Common myeloid progenitor, CD34-positive (primary cell): ENCODE measurements at regions not wholly inside any gene's neighbourhood (a gene's known extent, or its start where the extent isn't known, plus 50 kb on each side); places are given as distances from the start of the nearest gene placed in this dataset.

ENCODE experiments used
- CTCF ChIA-PET: fragments of 350-600 bp; sonication (Branson Sonifier 250); formaldehyde crosslinking; loops from one replicate; lab custom pipeline; 2021; ENCODE audit warnings: antibody characterized with exemption; lab: Charles Lee
- POLR2A ChIA-PET: fragments of 350-600 bp; sonication (Branson Sonifier 250); formaldehyde crosslinking; loops from one replicate; lab custom pipeline; 2021; ENCODE audit warnings: antibody characterized with exemption; lab: Charles Lee
- DNase-seq, 3 donors: peaks; one replicate each; pipeline versions ENCODE4 v3.0.0 to v3.0.0-alpha.2; 2013
- H3K27ac ChIP-seq, 2 experiments: 1 replicate in 1 of 2; 2 replicates in 1 of 2; pipeline ENCODE4 v1.7.0; 2013; ENCODE audit warnings: inconsistent platforms in 2 of 2, low read length in 2 of 2, mild to moderate bottlenecking in 2 of 2, low read depth in 1 of 2, moderate library complexity in 1 of 2; ENCODE audit not compliant: severe bottlenecking in 2 of 2, insufficient read depth in 1 of 2, poor library complexity in 1 of 2
- H3K27me3 ChIP-seq, 5 experiments: replicated peaks in 2 of 5; 1 replicate in 3 of 5; 2 replicates in 2 of 5; pipeline versions ENCODE4 v1.6.1 to v1.7.0; 2013; ENCODE audit warnings: low read length in 4 of 5, mild to moderate bottlenecking in 2 of 5, moderate library complexity in 2 of 5, inconsistent platforms in 1 of 5; ENCODE audit not compliant: insufficient read depth in 5 of 5, control insufficient read depth in 4 of 5
- H3K36me3 ChIP-seq, 4 experiments: 1 replicate in 2 of 4; 2 replicates in 2 of 4; pipeline versions ENCODE4 v1.6.1 to v1.7.0; 2013; ENCODE audit warnings: low read length in 3 of 4, control low read depth in 1 of 4, mild to moderate bottlenecking in 1 of 4; ENCODE audit not compliant: control insufficient read depth in 4 of 4, insufficient read depth in 4 of 4
- H3K4me1 ChIP-seq, 4 experiments: 1 replicate in 3 of 4; 2 replicates in 1 of 4; pipeline versions ENCODE4 v1.6.1 to v1.7.1; 2013; ENCODE audit warnings: low read length in 3 of 4, mild to moderate bottlenecking in 3 of 4, control low read depth in 1 of 4, inconsistent platforms in 1 of 4, moderate library complexity in 1 of 4; ENCODE audit not compliant: control insufficient read depth in 4 of 4, insufficient read depth in 4 of 4; ENCODE audit errors: control extremely low read depth in 1 of 4
- H3K4me3 ChIP-seq, 7 experiments: 1 replicate in 4 of 7; 2 replicates in 3 of 7; pipeline versions ENCODE4 v1.5.1 to v1.7.0; 2013; ENCODE audit warnings: mild to moderate bottlenecking in 7 of 7, low read length in 6 of 7, moderate library complexity in 6 of 7, inconsistent platforms in 2 of 7, low read depth in 2 of 7, control low read depth in 1 of 7; ENCODE audit not compliant: insufficient read depth in 4 of 7, control insufficient read depth in 1 of 7; ENCODE audit errors: extremely low read depth in 1 of 7
- H3K9me3 ChIP-seq, 5 experiments: 1 replicate in 4 of 5; 2 replicates in 1 of 5; pipeline versions ENCODE4 v1.6.1 to v1.7.1; 2013; ENCODE audit warnings: low read length in 4 of 5, mild to moderate bottlenecking in 2 of 5, inconsistent platforms in 1 of 5, low read depth in 1 of 5, moderate library complexity in 1 of 5; ENCODE audit not compliant: control insufficient read depth in 4 of 5, insufficient read depth in 2 of 5; ENCODE audit errors: control extremely low read depth in 1 of 5
- WGBS: methylation state at CpG from one replicate; pipeline ENCODE4 v1.1.5; 2013; ENCODE audit not compliant: insufficient coverage; 5-methylcytosine and 5-hydroxymethylcytosine counted together

DNA sequence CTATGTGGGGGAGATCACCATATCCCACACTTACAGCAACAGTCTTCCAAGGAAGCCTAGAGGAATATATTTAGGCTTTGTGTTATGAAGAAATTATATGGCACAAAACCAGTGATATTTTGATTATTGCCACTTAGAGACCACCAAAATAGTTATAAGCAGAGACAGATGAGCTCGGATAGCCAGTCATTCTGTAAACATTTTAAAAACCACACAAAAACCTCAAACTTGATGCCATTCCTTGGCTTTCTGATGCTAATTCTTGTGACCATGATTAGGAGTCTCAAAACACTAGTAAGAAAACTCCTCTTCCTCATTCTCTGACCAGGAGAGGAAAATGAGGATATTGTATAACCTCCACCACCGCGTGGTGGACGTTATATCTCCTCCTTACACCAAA lies 496.4 kb downstream of the FOXO1 start:
- Histone ChIP-seq H3K27ac (no peak overlapping the region), H3K4me1 (peaks cover 0 to 7% (median 1%) of the 10 kb centered on the region in 4 experiments), H3K4me3 (no peak overlapping the region), H3K36me3 (no peaks in the 10 kb centered on the region), H3K27me3 (peaks cover 0 to 3% (median 0%) of the 10 kb centered on the region in 5 experiments), H3K9me3 (no peaks in the 10 kb centered on the region)
- ChIA-PET CTCF (interaction anchor here (1.3 kb wide), 1 partner anchor 13 kb away, joined by 3 read pairs; no protein-coding TSS in a partner anchor), POLR2A (no interaction called here)
- no peak for DNase-seq
- 100% methylated on average over 1 of the region's 4 CpGs for WGBS

GRCh38 chr13:40170982-40171381 lies 495.5 kb downstream of the FOXO1 start:
- Histone ChIP-seq H3K27me3 (peaks cover 0 to 3% (median 0%) of the 10 kb centered on the region in 5 experiments), H3K27ac (no peak overlapping the region), H3K4me1 (peaks cover 0 to 4% (median 1%) of the 10 kb centered on the region in 4 experiments), H3K4me3 (no peak overlapping the region), H3K9me3 (no peaks in the 10 kb centered on the region), H3K36me3 (no peaks in the 10 kb centered on the region)
- no peak for DNase-seq
- CTCF ChIA-PET, result no interaction called here
- 100% methylated on average over 2 of the region's 3 CpGs for WGBS
- POLR2A ChIA-PET, result interaction anchor here (0.6 kb wide), 1 partner anchor 13 kb away, joined by 5 read pairs; no protein-coding TSS in a partner anchor

DNA sequence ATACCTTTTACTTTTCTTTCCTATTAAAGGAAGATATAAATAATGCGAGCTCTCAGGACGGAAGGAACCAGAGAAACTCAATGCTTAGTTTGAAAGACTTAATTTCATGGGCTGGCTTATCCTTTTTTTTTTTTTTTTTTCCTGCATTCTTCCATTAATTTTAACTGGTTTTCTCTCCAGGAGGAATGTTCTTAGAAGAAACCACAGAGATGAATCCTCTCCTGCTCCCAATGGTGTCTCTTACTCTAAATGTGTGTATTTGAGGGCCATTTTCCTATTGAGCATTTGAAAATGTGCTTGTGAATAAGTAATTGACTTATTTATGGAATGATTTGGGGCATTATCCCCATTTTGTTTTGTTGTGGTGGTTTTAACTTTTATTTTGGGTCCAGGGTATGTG lies 494.9 kb downstream of the FOXO1 start:
- Histone ChIP-seq H3K36me3 (no peaks in the 10 kb centered on the region), H3K4me3 (peak overlapping the region in 1 of 7 experiments; percentile 61), H3K9me3 (no peaks in the 10 kb centered on the region), H3K4me1 (peaks cover 0 to 4% (median 1%) of the 10 kb centered on the region in 4 experiments), H3K27ac (no peak overlapping the region), H3K27me3 (peaks cover 0 to 3% (median 0%) of the 10 kb centered on the region in 5 experiments)
- POLR2A ChIA-PET, result interaction anchor here (0.6 kb wide), 1 partner anchor 12 kb away, joined by 5 read pairs; no protein-coding TSS in a partner anchor
- CTCF ChIA-PET, result no interaction called here
- WGBS, result no CpG with 5 or more reads among the region's 2 CpGs
- DNase-seq, result no peak

DNA sequence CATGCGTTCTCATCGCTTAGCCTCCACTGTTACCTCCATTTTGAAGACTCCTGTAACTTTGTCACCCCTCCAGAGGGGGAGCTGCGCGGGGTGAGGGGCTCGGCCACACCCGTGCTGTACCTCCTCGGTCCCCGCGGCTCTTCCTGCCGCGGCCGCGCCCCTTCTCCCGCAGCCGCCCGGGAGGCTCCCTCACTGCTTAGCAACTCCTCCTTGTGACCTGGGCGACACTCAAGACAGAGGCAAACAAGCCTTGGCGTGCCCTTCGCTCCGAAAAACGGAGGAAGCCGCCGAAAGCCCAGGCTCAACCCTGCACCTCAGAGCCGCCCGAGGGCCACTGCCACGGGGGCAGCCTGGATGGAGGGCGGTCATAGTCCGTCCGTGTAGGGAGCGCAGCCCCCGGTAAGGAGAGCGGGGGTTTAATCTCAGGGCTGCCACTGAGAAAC lies 494.3 kb downstream of the FOXO1 start:
- peak overlapping the region in 4 of 7 experiments; percentile 15 to 61 (median 43) for H3K4me3 ChIP-seq
- 26% methylated on average over 32 of the region's 32 CpGs for WGBS
- CTCF ChIA-PET, result no interaction called here
- POLR2A ChIA-PET, result no interaction called here
- no peaks in the 10 kb centered on the region for H3K36me3 ChIP-seq
- peak; percentile 9 to 34 (median 27) for DNase-seq
- no peaks in the 10 kb centered on the region for H3K9me3 ChIP-seq
- H3K27me3 ChIP-seq, result peaks cover 0 to 3% (median 0%) of the 10 kb centered on the region in 5 experiments
- H3K27ac ChIP-seq, result no peak overlapping the region
- peaks cover 0 to 4% (median 1%) of the 10 kb centered on the region in 4 experiments for H3K4me1 ChIP-seq

DNA sequence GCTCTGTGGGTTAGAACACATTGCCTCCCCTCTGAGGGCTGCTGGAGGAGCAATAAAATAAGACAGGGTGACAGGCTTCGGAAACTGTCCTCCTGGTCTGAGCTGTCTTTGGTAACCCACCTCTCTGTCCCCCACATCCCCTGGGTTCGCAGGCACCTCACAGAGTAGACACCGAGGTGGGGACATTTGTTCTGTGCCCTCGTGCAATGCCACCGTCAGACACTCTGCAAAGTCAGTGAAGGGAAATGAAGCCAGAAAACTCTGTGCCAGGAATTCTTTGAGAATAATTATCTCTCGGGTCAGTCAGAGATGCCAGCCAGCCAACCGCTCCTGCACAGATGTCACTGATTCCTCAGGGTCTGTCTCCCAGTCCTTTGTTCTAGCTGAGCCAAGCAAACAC lies 493.6 kb downstream of the FOXO1 start:
- Histone ChIP-seq H3K4me1 (peaks cover 0 to 4% (median 1%) of the 10 kb centered on the region in 4 experiments), H3K36me3 (no peaks in the 10 kb centered on the region), H3K9me3 (no peaks in the 10 kb centered on the region), H3K4me3 (no peak overlapping the region), H3K27ac (no peak overlapping the region), H3K27me3 (peaks cover 0 to 3% (median 0%) of the 10 kb centered on the region in 5 experiments)
- DNase-seq, result no peak
- ChIA-PET POLR2A (no interaction called here), CTCF (interaction anchor here (1.3 kb wide), 1 partner anchor 203 kb away, joined by 3 read pairs; no protein-coding TSS in a partner anchor)
- WGBS, result 97% methylated on average over 7 of the region's 7 CpGs

DNA sequence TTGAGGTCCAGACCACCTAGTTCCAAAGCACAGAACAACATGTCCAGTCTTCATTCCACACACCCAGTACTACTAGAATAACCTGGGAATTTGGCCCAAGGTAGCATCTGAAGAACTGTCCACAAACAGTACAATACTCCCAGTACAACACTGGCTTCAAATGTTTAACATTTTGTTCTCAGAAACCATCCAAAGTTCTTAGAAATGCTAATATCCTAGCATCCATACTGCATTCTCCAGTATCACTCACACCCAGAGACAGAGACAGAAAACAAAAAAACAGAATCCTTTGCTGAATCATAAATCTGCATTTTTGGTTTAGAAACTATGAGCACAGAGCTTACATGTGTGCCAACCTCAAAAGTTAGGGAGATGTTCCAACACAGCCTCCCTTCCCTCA lies 490.8 kb downstream of the FOXO1 start:
- H3K36me3 ChIP-seq, result no peaks in the 10 kb centered on the region
- H3K9me3 ChIP-seq, result no peaks in the 10 kb centered on the region
- no peak for DNase-seq
- ChIA-PET CTCF (interaction anchor here (1.2 to 1.8 kb wide), 3 partner anchors 8 to 18 kb away, joined by 3 to 7 read pairs (median 3); no protein-coding TSS in a partner anchor), POLR2A (no interaction called here)
- peaks cover 0 to 4% (median 1%) of the 10 kb centered on the region in 4 experiments for H3K4me1 ChIP-seq
- H3K4me3 ChIP-seq, result no peak overlapping the region
- H3K27me3 ChIP-seq, result peaks cover 0 to 3% (median 0%) of the 10 kb centered on the region in 5 experiments
- H3K27ac ChIP-seq, result no peak overlapping the region

GRCh38 chr13:40176242-40176641 lies 490.2 kb downstream of the FOXO1 start:
- Histone ChIP-seq H3K27ac (no peak overlapping the region), H3K36me3 (no peaks in the 10 kb centered on the region), H3K27me3 (peaks cover 0 to 3% (median 0%) of the 10 kb centered on the region in 5 experiments), H3K9me3 (no peaks in the 10 kb centered on the region), H3K4me3 (no peak overlapping the region), H3K4me1 (peaks cover 0 to 4% (median 1%) of the 10 kb centered on the region in 4 experiments)
- no peak for DNase-seq
- POLR2A ChIA-PET, result no interaction called here
- CTCF ChIA-PET, result interaction anchor here (1.6 to 1.8 kb wide), 2 partner anchors 9 to 10 kb away, joined by 3 to 7 read pairs; no protein-coding TSS in a partner anchor
- 100% methylated on average over 7 of the region's 7 CpGs for WGBS
